ENCODE measurements at regions not wholly inside any gene's neighbourhood (a gene's known extent, or its start where the extent isn't known, plus 50 kb on each side); places are given as distances from the start of the nearest gene placed in this dataset.

DNA sequence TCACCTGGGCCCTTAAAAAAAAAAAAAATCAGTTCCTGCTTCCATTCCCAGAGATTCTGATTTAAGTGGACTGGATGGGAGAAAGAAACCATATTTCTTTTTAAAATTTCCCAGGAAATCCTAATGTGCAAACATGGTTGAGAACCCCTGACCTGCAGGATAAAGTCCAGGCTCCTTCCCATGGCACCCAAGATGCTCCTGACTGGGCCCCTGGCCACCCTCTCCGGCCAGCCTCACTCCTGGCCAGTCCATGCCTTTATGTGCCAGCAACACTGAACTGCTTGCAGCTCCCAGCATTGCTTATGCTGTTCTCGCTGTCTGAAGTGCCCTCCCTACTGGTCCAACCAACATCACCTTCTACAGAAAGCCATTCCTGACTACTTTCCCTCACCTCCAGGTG, 93.9 kb downstream of the TEX35 start:
- TF ChIP-seq, protein P1, sequence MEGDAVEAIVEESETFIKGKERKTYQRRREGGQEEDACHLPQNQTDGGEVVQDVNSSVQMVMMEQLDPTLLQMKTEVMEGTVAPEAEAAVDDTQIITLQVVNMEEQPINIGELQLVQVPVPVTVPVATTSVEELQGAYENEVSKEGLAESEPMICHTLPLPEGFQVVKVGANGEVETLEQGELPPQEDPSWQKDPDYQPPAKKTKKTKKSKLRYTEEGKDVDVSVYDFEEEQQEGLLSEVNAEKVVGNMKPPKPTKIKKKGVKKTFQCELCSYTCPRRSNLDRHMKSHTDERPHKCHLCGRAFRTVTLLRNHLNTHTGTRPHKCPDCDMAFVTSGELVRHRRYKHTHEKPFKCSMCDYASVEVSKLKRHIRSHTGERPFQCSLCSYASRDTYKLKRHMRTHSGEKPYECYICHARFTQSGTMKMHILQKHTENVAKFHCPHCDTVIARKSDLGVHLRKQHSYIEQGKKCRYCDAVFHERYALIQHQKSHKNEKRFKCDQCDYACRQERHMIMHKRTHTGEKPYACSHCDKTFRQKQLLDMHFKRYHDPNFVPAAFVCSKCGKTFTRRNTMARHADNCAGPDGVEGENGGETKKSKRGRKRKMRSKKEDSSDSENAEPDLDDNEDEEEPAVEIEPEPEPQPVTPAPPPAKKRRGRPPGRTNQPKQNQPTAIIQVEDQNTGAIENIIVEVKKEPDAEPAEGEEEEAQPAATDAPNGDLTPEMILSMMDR (IDR thresholded peaks at IDR 0.05): no peak
- TF ChIP-seq ZFX (IDR thresholded peaks at IDR 0.05; ENCODE audit: borderline replicate concordance): no peak
